HG03521 (cell line): ENCODE measurements at regions not wholly inside any gene's neighbourhood (a gene's known extent, or its start where the extent isn't known, plus 50 kb on each side); places are given as distances from the start of the nearest gene placed in this dataset.
"Not testable (repeated sequence)": the region's sequence is repeated elsewhere in the genome, so short reads cannot be mapped to it uniquely, and the experiment has no call there.

Experiments
- ATAC-seq: cut with Tn5 transposase; IDR thresholded peaks from one replicate; pipeline ENCODE4 v1.9.1; 2021; ENCODE audit warnings: mild to moderate bottlenecking, moderate library complexity; ENCODE audit not compliant: unreplicated experiment

DNA sequence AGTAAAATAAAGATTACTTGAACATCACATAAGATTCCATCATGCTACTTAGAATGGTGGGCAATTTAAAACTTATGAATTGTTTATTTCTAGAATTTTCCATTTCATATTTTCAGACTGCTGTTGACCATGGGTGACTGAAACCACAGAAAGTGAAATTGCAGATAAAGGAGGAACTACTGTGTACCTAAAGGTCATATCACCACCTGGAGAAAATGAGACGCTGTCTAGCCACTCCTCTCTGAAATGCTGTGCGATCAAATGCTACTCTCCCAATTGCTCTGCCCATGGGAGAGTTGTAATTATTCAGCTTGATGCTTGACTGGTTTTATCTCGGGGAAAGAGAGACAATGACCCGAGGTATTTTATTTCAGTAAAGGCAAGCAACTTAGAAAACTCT is 128.9 kb upstream of the ERCC4 start:
- ATAC-seq, result no peak

DNA sequence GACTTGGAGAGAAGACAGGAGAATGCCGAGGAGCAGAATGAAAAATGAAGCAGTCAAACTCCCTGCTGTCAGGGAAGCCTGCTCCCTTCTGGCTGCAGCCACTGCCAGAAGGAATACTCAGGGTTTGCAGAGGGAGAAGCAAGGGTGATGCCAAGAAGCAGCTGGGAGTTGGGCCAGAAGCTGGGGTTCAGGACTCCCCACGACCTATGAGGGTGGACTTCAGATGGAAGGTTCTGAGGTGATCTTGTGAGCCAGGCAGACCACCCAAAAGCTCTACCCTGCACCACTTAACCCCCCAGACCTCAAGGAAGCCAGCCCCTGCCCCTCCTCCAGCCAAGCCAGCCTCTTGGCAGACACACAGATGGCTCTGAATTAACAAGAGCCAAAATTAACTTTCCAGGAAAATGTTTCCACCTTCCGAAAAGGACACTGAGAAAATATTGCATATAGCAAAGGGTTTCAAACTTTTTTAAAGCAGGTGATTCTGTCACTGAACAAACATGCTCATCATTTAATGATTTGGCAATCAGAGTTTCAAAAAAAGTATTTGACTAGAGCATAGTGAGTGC is 126.0 kb upstream of the ERCC4 start:
- ATAC-seq, result no peak

DNA sequence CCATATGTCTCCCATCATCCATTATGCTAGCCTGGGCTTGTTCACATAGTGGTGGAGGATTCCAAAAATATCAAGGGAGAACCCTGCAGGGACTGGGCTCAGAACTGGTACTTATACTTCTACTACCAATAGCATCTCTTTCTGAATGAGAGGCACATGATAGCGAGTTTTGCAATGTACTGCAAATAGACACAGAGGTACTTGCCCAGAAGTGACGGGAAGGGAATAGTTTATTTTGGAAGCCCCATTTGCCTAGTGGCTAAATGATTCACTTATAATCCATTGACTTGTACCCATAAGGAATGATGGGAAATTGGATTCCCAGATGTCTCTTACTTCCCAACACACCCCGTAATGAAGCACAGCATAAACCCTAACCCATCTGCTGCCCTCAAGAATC is 124.8 kb upstream of the ERCC4 start:
- ATAC-seq, result no peak

DNA sequence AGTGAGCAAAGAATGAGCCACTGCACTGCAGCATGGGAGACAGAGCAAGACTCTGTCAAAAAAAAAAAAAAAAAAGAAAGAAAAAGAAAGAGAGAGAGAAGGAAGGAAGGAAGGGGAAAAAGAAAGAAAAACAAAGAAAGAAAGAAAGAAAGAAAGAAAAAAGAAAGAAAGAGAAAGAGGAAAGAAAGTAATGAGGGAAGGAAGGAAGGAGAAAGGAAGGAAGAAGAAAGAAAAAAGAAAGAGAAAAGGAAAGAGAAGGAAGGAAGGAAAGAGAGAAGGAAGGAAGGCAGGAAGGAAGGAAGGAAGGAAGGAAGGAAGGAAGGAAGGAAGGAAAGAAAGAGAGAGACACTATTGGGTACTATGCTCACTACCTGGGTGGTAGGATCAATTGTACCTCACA is 122.2 kb upstream of the ERCC4 start:
- ATAC-seq, result no peak

DNA sequence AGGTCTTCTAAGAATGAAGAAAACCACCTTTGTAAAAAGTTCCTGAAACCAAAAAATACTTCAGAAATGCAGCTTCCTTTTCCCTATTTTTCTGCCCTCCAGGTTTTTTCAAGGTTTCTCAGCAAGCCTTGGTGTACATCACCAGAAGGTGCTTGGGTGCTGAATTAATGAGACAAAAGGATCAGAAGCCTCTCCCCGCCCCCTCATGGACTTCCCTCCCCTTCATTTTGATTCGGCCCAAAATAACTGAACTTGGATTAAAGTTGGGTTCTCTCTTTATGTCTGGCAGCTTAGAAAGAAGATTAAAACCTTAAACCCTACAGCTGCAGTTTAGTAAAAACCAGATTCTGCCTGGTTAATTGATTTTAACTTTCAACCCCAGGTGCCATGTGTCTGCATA is 121.7 kb upstream of the ERCC4 start:
- no peak for ATAC-seq

DNA sequence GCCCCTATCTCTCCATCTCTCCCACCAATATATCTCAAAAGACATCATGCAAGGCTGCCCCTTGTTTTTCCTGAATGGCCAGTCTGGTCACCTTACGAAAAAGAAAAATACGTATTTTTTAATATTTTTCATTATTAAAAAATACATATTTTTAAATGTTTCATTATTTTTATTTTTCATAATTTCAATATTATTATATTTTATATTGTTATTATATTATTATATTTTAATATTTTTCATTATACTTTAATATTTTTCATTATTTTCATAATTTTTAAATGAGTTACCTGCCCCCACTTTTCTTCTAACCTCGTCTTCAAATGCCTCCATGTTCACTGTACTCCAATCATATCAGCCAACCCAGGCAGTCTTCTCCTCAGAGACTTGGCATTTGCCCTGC is 116.0 kb upstream of the ERCC4 start:
- no peak for ATAC-seq

DNA sequence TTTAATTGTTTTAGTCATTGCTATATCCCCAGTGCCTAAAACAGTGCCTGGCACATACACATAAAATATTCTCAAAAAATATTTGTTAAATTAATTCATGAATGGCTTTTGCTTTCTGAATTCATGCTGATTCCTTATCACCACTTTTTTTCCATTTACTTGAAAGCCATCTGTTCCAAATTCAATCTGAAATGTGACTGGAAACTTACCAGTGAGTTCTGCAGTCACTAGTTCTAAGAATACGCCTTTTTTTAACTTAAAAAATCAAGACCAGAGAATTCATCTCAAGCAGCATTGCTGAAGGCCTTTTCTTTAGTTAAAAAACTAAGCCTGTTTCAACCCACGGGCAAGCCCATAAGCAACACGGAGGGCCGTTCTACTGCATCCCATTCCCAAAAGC is 114.0 kb upstream of the ERCC4 start:
- no peak for ATAC-seq

DNA sequence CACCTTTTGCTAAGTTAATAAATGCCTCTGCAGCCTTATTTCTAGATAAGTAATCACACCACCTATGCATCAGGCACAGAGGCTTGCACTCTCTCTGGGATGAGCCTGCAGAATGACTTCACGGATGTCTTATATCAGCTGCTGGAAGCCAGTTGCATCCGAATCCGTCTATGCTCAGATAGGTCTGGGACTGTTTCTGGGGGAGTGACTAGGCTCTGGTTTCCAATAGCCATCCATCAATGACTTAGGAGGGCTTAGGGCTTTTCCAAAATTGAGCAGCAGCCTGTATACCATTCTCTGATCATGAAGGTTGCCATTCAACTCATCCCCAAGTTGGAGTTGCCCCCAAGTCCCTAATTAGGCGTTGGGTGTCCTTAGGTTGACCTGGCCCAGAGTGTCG is 113.3 kb upstream of the ERCC4 start:
- ATAC-seq, result no peak

DNA sequence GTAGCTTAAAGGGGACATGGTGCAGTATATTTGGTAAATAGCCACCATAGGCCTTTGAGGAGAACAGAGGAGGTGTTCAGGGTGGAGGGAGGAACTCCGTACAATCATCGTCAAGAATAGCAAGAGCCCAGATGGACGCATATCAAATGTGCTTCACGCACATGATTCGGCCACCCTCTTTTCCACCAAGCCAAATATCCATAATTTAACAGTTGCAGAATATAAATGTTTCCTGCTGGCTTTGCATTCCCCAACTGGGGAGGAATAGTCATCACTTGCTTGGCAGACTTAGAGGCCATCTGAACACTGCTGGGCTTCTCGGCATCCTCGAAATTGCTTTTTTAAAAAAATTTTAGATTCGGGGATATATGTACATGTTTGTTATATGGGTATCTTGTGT is 111.9 kb upstream of the ERCC4 start:
- ATAC-seq, result no peak

DNA sequence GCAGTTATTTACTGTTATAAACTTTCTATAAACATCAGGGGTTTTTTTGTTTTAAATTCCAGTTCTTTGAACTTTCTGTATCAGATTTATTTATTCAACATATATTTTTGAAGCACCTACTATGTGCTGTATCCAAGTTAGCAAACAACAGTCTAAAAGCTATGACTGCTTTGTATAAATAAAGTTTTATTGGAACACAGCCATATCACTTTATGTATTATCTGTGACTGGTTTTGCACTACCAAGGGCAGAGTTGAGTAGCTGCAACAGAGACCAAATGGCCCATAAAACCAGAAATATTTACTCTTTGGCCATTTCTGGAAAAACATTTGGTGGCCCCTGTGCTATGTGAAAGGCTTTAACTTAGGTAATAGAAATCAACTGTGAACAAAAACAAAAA is 110.2 kb upstream of the ERCC4 start:
- ATAC-seq, result no peak

DNA sequence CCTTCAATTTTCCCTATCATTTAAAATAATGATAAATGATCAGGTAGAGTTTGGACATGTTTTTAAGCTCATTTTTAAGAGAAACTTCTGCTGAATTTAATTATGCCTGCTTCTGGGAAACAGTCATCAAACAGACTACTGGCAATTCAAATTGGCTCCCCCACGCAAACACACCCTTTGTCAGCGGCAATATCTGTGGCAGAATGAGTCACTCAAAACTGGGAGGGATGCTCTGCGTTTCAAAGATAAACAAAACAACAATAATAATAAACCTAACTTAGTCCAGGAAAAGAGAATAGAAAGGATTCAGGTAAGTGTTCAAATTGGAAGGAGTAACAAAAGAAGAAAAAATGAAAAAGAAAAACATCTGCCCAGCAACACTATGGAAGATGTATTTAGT is 108.1 kb upstream of the ERCC4 start:
- no peak for ATAC-seq

DNA sequence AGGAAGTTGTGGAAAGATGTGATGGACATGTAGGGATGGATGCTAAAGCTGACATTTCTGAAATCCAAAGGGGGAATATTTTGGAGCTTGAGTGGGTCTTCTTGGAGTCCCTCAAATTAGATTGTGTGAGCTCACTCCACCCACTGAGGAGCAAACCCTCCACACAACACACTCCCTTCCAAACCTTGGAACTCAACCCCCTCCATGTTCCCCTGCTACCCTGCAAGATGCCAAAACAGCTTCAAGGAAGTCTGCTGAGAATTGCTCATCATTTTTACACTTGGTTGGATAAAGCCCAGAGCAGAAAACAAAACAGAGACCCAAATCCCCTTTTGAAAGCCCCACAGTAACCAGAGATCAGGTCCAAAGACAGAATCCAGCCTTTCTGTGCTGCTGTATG is 103.3 kb upstream of the ERCC4 start:
- no peak for ATAC-seq

DNA sequence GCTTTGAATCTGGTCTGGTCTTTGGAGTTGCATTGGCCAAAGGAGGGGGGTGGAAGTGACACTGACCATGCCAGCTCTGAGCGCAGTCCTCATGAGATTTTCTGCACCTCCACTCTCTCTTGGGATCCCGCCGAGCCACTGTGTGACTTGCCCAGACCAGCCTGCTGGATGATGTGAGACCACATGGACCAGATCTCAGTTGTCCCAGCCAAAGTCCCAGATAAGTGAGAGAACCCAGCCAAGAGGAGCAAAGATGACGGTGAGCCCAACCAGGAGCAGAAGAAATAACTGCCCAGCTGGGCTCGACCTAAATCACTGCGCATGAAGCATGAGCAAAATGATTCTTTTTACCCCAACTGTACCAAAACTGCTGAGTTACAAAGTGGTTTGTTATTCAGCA is 96.5 kb upstream of the ERCC4 start:
- ATAC-seq, result no peak

DNA sequence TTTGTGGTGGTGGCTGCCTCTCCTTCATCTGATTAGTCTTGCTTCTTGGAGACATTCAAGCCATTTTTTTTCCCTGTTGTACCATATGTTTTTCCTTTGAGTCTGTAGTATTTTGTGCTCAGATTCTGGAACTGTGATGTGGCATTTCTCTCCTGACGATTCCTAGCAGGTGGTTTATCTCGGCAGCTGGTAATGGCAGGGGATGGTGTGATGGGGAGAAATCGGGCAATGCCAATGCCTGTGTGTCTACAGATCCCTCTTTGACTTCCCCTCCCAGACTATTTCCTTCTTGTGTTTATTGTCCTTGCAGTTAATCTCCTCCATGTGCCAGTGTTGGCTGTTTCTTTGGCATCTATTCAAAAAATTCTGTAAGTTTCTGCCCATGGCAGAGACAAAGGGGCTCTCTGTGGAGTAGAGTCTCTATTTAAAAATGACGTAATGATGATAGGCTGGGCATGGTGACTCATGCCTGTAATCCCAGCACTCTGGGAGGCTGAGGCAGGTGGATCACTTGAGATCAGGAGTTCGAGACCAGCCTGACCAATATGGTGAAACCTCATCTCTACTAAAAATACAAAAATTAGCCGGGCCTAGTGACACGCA is 90.2 kb upstream of the ERCC4 start:
- ATAC-seq, result no peak

DNA sequence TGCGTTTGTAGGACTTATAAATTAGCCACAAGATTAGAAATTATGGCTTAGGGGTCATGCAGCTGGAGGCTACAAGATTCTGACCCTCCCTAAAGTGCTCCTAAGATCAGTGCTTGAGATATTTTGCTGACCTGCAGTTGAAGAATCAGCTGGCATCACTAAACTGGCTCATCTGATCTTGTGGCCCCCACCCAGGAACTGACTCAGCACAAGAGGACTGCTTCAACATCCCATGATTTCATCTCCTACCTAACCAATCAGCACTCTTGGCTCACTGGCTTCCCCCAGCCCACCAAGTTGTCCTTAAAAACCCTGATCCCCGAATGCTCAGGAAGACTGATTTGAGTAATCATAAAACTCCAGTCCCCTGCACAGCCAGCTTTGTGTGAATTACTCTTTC is 86.4 kb upstream of the ERCC4 start:
- ATAC-seq, result no peak

DNA sequence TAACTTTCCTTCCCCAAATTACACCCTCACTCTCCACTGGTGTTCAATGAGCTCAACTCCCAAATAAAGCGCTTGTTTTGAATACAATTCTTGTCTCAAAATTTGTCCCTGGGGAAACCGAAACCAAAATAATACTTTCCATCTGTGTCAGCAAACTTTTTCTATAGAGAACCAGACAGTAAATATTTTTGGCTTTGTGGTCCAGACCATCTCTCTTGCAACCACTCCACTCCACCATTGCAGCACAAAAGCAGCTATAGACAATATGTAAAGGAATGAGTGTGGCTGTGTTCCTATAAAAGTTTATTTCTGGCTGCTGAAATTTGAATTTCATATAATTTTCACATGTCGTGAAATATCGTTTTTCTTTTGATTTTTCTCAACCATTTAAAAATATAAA is 84.6 kb upstream of the ERCC4 start:
- ATAC-seq, result no peak

DNA sequence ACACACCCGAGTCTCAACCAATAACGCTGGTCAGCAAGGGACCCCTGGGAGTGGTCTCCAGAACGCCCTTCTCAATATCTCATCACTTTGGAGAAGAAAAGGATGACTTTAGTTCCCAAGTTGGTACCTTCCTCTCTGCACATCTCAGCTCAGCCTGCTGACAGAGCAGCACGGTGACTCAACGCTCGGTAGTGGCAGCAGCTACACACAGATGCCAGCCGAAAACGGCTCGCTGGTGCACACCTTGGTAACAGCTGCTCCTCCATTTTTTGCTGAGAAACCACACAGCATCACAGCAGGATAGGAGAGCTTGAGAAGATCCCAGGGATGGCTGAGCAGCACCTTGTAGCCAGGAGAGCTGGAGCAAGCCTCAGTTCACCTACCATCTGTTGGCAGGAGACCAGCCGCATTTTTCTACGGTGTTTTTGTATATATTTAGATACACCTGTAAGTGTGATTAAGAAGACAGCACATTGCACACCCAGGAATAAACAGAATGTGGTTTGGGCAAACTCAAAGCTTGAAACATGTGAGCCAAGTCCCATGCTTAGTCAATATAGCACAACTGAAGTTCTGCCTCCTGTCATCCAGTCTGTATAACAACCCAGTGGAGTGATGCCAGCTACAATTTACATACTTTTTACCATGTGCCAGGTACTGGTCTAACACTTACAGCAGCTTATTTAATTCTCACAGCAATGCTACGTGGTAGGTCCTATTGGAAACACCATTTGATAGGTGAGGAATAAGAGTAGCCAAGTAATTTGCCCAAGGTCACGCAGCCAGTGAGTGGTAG is 83.8 kb upstream of the ERCC4 start:
- ATAC-seq, result no peak

DNA sequence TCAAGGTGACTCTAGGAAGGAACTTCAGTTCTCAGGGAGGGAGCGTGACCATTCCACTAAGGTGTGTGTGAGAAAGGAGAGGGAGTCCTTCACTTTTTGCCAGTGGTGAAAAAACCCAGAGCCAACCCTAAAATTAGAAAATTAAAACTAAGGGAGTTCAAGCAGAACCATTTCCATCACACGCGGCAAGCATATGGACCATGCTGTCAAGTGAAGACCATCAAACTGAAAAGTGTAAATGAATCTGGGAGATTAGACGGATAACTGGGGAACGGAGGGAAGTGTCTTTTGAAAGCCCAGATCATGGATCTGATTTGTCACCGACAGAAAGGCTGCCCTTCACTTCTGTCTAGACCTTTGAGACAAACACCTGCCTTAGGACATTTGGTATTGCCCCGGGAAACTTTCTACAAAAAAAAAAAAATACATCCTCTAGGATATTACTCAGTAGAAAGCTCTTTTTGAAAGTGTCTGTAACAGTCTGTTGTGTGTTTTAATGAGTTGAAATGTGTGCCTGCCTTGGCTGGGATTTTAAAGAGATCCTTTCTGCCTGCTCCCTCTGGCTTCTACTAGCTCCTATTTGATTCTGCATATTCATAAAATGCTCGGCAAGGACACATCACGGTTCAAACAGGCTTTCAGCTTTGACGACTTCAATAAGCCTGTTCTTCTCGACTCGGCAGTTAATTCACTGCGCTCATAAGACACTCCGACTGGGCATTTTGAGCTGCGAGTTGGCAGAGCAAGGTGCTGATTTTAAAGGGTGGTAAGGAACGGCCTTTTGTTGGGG is 81.4 kb upstream of the ERCC4 start:
- ATAC-seq, result no peak

DNA sequence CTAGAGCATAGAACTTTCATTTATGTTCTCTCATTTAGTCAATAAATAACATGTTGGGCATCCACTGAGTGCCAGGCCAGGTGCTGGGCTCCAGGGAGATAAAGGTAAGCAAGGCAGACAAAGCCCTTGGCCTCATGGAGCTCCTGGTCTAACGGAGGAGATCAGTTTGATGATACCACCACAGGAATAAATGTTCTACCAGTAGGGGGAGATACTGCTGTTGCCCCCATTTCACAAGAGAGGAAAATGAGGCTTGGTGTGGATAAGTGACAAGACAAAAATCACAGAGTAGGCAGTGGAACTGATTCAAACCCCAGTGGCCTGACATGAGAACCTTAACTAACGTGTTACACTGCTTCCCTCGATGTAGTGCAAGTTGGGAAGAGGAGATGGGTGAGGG is 80.4 kb upstream of the ERCC4 start:
- no peak for ATAC-seq

DNA sequence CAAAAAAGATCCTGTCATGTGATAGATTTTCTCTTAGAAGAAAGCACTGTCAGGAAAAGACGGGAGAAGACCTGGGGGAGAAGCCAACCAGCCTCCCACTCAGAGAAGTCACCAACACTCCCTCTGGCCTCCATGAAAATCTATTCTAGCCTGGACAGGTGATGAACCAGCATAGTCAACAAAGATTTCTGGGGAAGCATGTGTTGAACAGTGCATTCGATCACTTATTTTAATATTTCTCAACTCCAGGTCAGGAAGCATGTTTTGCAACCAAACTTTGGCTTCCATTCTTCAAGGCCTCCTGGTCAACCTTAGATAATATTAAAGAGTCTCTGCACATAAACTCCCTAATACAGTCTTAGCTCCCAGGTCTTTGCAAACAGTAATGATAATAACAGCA is 74.7 kb upstream of the ERCC4 start:
- no peak for ATAC-seq

DNA sequence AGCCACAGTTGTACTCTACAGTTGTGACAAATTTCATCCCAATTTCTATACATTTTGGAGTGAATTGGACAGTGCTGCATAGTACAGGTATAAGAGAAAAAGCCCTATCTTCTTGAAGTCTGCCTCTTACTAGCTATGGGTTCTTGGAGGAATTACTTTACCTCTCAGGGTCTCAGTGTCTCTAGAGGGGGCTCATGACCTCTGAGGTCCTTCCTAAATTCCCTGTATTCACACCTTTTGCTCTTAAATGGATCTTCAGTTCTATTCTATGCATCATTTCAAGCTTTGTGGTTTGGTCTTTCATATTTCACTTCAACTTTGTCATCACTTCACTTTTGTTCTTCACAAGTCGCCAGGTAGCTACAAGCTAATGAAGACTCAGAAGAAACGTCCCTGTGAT is 71.2 kb upstream of the ERCC4 start:
- no peak for ATAC-seq

DNA sequence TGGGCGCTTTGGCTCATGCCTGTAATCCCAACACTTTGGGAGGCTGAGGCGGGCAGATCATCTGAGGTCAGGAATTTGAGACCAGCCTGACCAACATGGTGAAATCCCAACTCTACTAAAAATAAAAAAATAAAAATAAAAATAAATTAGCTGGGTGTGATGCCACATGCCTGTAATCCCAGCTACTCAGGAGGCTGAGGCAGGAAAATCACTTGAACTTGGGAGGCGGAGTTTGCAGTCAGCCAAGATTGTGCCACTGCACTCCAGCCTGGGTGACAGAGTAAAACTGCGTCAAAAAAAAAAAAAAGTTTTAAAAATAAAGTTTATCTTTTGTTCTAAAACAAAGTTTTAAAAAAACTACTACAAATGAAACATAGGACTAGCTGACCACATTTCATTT is 69.8 kb upstream of the ERCC4 start:
- not testable (repeated sequence) for ATAC-seq
